ENCODE measurements at regions not wholly inside any gene's neighbourhood (a gene's known extent, or its start where the extent isn't known, plus 50 kb on each side); places are given as distances from the start of the nearest gene placed in this dataset.

DNA sequence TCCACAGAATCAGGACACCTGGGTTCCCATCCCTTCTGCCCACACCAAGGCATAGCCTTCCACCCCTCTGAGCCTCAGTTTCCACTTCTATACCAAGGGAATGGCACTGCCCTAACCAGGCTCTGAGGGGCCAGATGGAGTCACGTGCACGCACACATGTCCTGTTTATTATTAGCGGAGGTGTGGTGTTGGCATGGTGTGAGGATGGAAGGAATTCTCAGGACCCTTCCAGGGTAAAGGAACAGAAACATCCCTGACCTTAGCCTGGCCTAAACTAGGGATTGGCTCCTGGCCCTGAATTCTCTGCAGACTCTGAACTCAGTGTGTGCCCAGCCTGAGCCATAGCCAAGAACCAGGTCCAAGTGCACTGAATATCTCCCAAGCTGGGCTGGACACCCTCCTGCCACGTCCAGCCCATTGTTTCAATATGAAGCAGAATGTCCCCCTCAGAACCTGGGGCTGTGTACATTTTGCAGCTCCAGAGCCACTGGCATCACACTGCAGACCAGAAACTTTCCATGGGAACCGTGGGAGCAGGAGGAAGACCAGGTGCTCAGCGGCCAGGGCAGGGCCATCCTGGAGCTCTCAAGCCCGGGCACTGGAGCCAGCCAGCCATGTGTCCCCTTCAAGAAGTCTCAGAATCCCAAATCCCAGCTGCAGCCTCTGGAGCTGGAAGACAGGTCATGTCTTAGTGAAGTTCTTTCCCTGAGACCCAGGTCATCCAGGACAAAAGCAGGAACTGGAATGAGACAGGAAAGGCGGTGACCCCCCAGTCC is 208.4 kb downstream of the ANKRD60 start:
- WGBS, 3 donors: 72 to 79% (median 76%) methylated on average over 8 of the region's 8 CpGs
- H3K9me3 ChIP-seq (ENCODE audit: control insufficient read depth in 2 of 2, insufficient read depth in 1 of 2, low read depth in 1 of 2, low read length in 1 of 2): peaks cover 0 to 2% of the 10 kb centered on the region in 2 donors
- no peak overlapping the region for H3K4me3 ChIP-seq (ENCODE audit: low read depth in 1 of 3, low read length in 3 of 3)
- no peak for DNase-seq
- no peaks in the 10 kb centered on the region for H3K4me1 ChIP-seq (ENCODE audit: control insufficient read depth in 3 of 3, insufficient read depth in 2 of 3, low read depth in 1 of 3, low read length in 2 of 3)
- H3K36me3 ChIP-seq (ENCODE audit: control insufficient read depth in 3 of 3, insufficient read depth in 2 of 3, low read depth in 1 of 3, low read length in 3 of 3): no peaks in the 10 kb centered on the region
- no peak for FAIRE-seq
- H3K27ac ChIP-seq (ENCODE audit: low read depth in 1 of 3, low read length in 2 of 3): no peak overlapping the region
- no peaks in the 10 kb centered on the region for H3K27me3 ChIP-seq (ENCODE audit: control insufficient read depth in 3 of 3, insufficient read depth in 3 of 3, low read length in 3 of 3)

DNA sequence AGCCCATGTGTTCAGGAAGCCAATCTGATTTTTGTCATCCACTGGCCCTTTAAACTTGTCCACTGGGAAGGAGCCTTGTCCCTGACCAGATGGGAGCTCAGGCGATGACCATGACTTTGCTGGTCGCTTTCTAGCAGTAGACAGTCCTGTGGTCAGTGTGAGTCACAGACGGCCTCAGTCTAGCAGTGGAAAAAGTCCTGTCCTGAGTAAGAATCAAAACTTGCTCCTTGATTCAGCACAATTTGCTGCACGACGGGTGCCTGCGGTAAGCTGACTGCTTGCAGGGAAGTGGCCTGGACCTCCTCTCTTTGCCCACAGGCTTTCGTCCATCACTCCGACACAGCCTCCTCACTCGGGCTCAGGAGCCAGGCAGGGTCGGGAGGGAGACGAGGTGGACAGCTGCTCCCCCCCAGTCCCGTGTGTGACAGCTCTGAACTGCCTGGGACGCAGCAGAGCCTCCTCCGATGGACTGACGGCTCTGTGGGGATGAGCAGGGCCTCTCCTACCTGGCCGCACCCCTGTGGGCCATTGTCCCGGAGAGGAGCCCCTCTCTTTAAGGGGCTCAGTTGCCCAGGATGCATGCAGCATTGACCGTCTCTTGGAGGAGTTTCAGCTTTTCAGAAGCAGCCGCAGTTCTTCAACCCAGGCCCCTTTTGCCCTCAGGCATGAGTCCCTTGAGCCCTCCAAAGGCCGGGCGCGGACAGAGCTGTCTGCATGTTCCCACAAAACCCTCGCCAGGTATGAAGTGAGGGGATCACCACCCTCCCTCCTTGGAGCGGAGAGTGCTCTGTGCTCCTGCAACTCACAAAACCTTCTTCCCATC is 209.2 kb downstream of the ANKRD60 start:
- 87 to 90% (median 88%) methylated on average over 24 of the region's 24 CpGs for WGBS, 3 donors
- Histone ChIP-seq H3K4me1 (ENCODE audit: control insufficient read depth in 3 of 3, insufficient read depth in 2 of 3, low read depth in 1 of 3, low read length in 2 of 3) (no peaks in the 10 kb centered on the region), H3K27me3 (ENCODE audit: control insufficient read depth in 3 of 3, insufficient read depth in 3 of 3, low read length in 3 of 3) (no peaks in the 10 kb centered on the region), H3K9me3 (ENCODE audit: control insufficient read depth in 2 of 2, insufficient read depth in 1 of 2, low read depth in 1 of 2, low read length in 1 of 2) (peaks cover 0 to 2% of the 10 kb centered on the region in 2 donors), H3K36me3 (ENCODE audit: control insufficient read depth in 3 of 3, insufficient read depth in 2 of 3, low read depth in 1 of 3, low read length in 3 of 3) (no peaks in the 10 kb centered on the region), H3K27ac (ENCODE audit: low read depth in 1 of 3, low read length in 2 of 3) (no peak overlapping the region), H3K4me3 (ENCODE audit: low read depth in 1 of 3, low read length in 3 of 3) (no peak overlapping the region)
- DNase-seq (no peak), FAIRE-seq (no peak)

- H3K27me3 ChIP-seq (ENCODE audit: control insufficient read depth in 3 of 3, insufficient read depth in 3 of 3, low read length in 3 of 3): no peaks in the 10 kb centered on the region
- H3K4me3 ChIP-seq (ENCODE audit: low read depth in 1 of 3, low read length in 3 of 3): no peak overlapping the region
- 76 to 89% (median 84%) methylated on average over 8 of the region's 8 CpGs for WGBS, 3 donors
- H3K4me1 ChIP-seq (ENCODE audit: control insufficient read depth in 3 of 3, insufficient read depth in 2 of 3, low read depth in 1 of 3, low read length in 2 of 3): no peaks in the 10 kb centered on the region
- no peaks in the 10 kb centered on the region for H3K36me3 ChIP-seq (ENCODE audit: control insufficient read depth in 3 of 3, insufficient read depth in 2 of 3, low read depth in 1 of 3, low read length in 3 of 3)
- H3K27ac ChIP-seq (ENCODE audit: low read depth in 1 of 3, low read length in 2 of 3): peak overlapping the region in 1 of 3 donors; percentile 39
- H3K9me3 ChIP-seq (ENCODE audit: control insufficient read depth in 2 of 2, insufficient read depth in 1 of 2, low read depth in 1 of 2, low read length in 1 of 2): peaks cover 0 to 2% of the 10 kb centered on the region in 2 donors
- FAIRE-seq: no peak
- no peak for DNase-seq
Observed at GRCh38 chr20:58018590-58018989, 209.9 kb downstream of the ANKRD60 start.

DNA sequence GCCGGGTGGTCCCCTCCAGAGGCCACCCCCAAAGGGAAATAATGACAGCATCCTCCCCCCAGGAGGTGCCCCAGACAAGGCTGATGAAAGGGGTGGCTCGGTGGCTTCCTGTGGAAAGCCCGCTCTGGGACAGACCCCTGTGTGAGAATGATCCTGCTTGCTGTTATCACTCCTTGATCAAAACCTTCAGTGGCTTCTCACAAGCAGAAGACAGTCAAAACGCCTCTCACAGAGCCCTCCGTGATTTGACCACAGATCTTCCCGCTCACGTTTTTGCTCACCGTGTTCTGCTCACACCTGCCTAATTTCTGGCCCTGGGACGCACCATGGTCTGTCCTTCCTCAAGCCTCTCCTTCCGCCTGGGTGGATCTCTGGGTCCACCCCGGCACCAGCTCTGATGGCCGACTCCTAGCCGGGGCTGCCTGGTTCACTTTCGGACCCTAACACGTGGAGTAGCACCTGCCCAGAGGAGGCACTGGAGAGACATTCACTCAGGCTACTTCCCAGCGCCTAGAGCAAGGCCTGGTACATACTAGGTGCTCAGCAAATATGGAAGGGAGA is 210.4 kb downstream of the ANKRD60 start:
- FAIRE-seq: no peak
- H3K4me1 ChIP-seq (ENCODE audit: control insufficient read depth in 3 of 3, insufficient read depth in 2 of 3, low read depth in 1 of 3, low read length in 2 of 3): no peaks in the 10 kb centered on the region
- WGBS, 3 donors: 62 to 78% (median 64%) methylated on average over 16 of the region's 16 CpGs
- no peak overlapping the region for H3K4me3 ChIP-seq (ENCODE audit: low read depth in 1 of 3, low read length in 3 of 3)
- peaks cover 0 to 2% of the 10 kb centered on the region in 2 donors for H3K9me3 ChIP-seq (ENCODE audit: control insufficient read depth in 2 of 2, insufficient read depth in 1 of 2, low read depth in 1 of 2, low read length in 1 of 2)
- H3K27ac ChIP-seq (ENCODE audit: low read depth in 1 of 3, low read length in 2 of 3): peak overlapping the region in 1 of 3 donors; percentile 39
- H3K27me3 ChIP-seq (ENCODE audit: control insufficient read depth in 3 of 3, insufficient read depth in 3 of 3, low read length in 3 of 3): no peaks in the 10 kb centered on the region
- no peak for DNase-seq
- H3K36me3 ChIP-seq (ENCODE audit: control insufficient read depth in 3 of 3, insufficient read depth in 2 of 3, low read depth in 1 of 3, low read length in 3 of 3): no peaks in the 10 kb centered on the region

DNA sequence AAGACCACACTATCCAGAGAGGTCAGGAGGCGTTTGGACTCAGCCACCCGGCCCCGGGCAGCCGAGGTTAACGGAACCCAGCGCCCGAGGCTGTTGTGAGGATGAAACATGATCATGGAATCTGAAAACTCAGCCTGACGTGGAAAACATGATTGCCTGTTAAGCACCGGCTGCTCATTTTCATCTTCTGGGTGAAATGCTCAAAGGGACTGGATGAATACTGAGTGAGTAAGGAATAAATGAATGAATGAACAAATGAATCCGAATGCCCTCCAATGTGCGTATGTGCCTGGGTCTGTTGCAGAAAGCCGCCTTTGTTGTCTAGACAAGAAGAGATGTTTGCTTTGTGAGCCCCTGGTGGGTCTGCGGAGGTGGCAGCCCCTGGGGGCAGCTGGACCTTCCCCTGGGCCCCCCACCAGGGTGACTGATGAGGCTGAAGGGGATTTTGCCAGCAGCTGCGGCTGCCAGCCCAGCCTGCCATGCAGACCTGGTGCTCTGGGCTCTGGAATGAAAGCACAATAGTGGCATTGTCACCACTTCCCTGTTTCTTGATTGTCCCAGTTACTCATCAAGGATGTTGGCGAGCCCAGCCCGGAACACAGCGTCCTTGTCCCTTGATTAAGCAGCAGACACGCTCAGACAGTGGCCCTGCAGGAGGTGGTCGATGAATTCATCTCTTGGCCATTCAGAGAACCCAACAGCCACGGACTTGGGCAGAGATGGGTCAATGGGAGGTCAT is 211.1 kb downstream of the ANKRD60 start:
- WGBS, 3 donors: 17 to 60% (median 36%) methylated on average over 20 of the region's 20 CpGs
- no peak overlapping the region for H3K4me3 ChIP-seq (ENCODE audit: low read depth in 1 of 3, low read length in 3 of 3)
- no peak for FAIRE-seq
- H3K9me3 ChIP-seq (ENCODE audit: control insufficient read depth in 2 of 2, insufficient read depth in 1 of 2, low read depth in 1 of 2, low read length in 1 of 2): peaks cover 0 to 2% of the 10 kb centered on the region in 2 donors
- no peaks in the 10 kb centered on the region for H3K4me1 ChIP-seq (ENCODE audit: control insufficient read depth in 3 of 3, insufficient read depth in 2 of 3, low read depth in 1 of 3, low read length in 2 of 3)
- H3K27ac ChIP-seq (ENCODE audit: low read depth in 1 of 3, low read length in 2 of 3): peak overlapping the region in 1 of 3 donors; percentile 39
- no peaks in the 10 kb centered on the region for H3K27me3 ChIP-seq (ENCODE audit: control insufficient read depth in 3 of 3, insufficient read depth in 3 of 3, low read length in 3 of 3)
- DNase-seq: peak in 1 of 2 donors; percentile 36
- no peaks in the 10 kb centered on the region for H3K36me3 ChIP-seq (ENCODE audit: control insufficient read depth in 3 of 3, insufficient read depth in 2 of 3, low read depth in 1 of 3, low read length in 3 of 3)

- no peak for DNase-seq
- no peak overlapping the region for H3K27ac ChIP-seq (ENCODE audit: low read depth in 1 of 3, low read length in 2 of 3)
- 88 to 95% (median 94%) methylated on average over 2 of the region's 2 CpGs for WGBS, 3 donors
- no peaks in the 10 kb centered on the region for H3K36me3 ChIP-seq (ENCODE audit: control insufficient read depth in 3 of 3, insufficient read depth in 2 of 3, low read depth in 1 of 3, low read length in 3 of 3)
- H3K4me3 ChIP-seq (ENCODE audit: low read depth in 1 of 3, low read length in 3 of 3): no peak overlapping the region
- FAIRE-seq: no peak
- H3K27me3 ChIP-seq (ENCODE audit: control insufficient read depth in 3 of 3, insufficient read depth in 3 of 3, low read length in 3 of 3): no peaks in the 10 kb centered on the region
- peaks cover 0 to 2% of the 10 kb centered on the region in 2 donors for H3K9me3 ChIP-seq (ENCODE audit: control insufficient read depth in 2 of 2, insufficient read depth in 1 of 2, low read depth in 1 of 2, low read length in 1 of 2)
- no peaks in the 10 kb centered on the region for H3K4me1 ChIP-seq (ENCODE audit: control insufficient read depth in 3 of 3, insufficient read depth in 2 of 3, low read depth in 1 of 3, low read length in 2 of 3)
Observed at GRCh38 chr20:58016779-58017178, 211.7 kb downstream of the ANKRD60 start.

- no peak overlapping the region for H3K4me3 ChIP-seq (ENCODE audit: low read depth in 1 of 3, low read length in 3 of 3)
- FAIRE-seq (no peak), DNase-seq (no peak)
- no peak overlapping the region for H3K27ac ChIP-seq (ENCODE audit: low read depth in 1 of 3, low read length in 2 of 3)
- 61 to 72% (median 62%) methylated on average over 5 of the region's 5 CpGs for WGBS, 3 donors
- no peaks in the 10 kb centered on the region for H3K27me3 ChIP-seq (ENCODE audit: control insufficient read depth in 3 of 3, insufficient read depth in 3 of 3, low read length in 3 of 3)
- no peaks in the 10 kb centered on the region for H3K36me3 ChIP-seq (ENCODE audit: control insufficient read depth in 3 of 3, insufficient read depth in 2 of 3, low read depth in 1 of 3, low read length in 3 of 3)
- peaks cover 0 to 2% of the 10 kb centered on the region in 2 donors for H3K9me3 ChIP-seq (ENCODE audit: control insufficient read depth in 2 of 2, insufficient read depth in 1 of 2, low read depth in 1 of 2, low read length in 1 of 2)
- H3K4me1 ChIP-seq (ENCODE audit: control insufficient read depth in 3 of 3, insufficient read depth in 2 of 3, low read depth in 1 of 3, low read length in 2 of 3): no peaks in the 10 kb centered on the region
Observed at GRCh38 chr20:58014628-58015315, 213.7 kb downstream of the ANKRD60 start.

Measured in small intestine (tissue), 7 donors.